GM18951 (cell line): ENCODE measurements at regions not wholly inside any gene's neighbourhood (a gene's known extent, or its start where the extent isn't known, plus 50 kb on each side); places are given as distances from the start of the nearest gene placed in this dataset.

Source experiments
- POLR2A ChIP-seq: IDR thresholded peaks from 4 replicates; pipeline ENCODE4 v1.6.1; 2011; ENCODE audit warnings: mild to moderate bottlenecking; ENCODE audit not compliant: insufficient read length, insufficient read depth; ENCODE audit errors: extremely low read depth
- in situ Hi-C: fragments of 300-500 bp; cut with MboI; formaldehyde crosslinking; loops from one replicate; pipeline ENCODE4 v1.12.0; 2022; ENCODE audit warnings: low sequenced_read_pairs, mixed read lengths, inconsistent platforms; ENCODE audit not compliant: unreplicated experiment

DNA sequence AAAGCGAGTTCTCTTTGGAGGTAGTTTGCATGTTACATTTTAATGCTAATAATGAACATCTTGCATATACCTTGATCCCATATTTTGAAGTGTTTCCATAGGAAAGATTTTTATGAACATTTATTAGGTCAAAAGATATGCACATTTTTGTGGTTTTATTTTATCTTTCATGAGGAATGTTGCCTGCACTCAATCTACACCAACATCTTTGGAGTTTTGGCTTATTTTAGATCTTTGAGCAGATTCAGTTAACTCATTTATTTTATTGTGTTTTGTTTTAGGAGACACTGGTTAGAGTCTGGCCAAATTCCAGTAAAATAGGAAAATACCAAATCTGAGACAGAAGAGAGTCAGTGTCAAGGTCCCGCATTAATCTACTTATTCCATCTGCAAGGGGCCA lies 540.9 kb downstream of the RNF144A start:
- no peak for TF ChIP-seq POLR2A
- in situ Hi-C loops: no loop called here

DNA sequence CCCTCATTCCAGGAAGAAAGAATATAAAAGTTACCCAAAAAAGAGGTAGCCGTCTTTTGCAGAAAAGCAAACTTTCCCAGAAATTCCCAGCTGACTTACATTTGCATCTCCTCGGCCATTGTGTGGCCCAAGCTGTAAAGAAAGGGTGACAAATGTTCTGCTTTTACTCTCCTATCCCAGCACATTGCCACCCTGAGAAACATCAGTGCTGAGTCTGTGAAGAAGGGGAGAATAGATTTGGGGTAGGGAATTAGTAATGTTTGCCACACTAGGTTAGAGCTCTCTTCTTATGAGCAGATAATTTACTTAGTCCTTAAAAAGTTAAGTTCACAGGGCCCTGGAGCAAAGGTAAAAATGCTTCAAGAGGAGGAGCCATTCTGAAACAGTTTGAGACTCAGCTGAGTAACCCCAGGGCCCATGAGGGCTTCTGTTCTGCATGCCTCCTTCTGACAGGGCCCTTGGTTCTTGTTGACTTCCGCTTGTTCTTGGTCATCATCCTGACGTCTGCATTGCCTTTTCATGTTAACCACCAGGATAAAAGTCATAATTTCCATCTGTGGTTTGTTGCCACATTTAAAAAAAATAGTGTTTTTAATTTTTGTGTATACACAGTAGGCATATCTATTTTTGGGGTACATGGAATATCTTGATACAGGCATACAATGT lies 550.7 kb downstream of the RNF144A start:
- in situ Hi-C loops: no loop called here
- TF ChIP-seq POLR2A: no peak

GRCh38 chr2:7468448-7468828 lies 551.2 kb downstream of the RNF144A start:
- no peak for TF ChIP-seq POLR2A
- in situ Hi-C loops: no loop called here

- no peak for TF ChIP-seq POLR2A
- in situ Hi-C loops: no loop called here
These were observed 551.7 kb downstream of the RNF144A start for GRCh38 chr2:7468955-7469354.

DNA sequence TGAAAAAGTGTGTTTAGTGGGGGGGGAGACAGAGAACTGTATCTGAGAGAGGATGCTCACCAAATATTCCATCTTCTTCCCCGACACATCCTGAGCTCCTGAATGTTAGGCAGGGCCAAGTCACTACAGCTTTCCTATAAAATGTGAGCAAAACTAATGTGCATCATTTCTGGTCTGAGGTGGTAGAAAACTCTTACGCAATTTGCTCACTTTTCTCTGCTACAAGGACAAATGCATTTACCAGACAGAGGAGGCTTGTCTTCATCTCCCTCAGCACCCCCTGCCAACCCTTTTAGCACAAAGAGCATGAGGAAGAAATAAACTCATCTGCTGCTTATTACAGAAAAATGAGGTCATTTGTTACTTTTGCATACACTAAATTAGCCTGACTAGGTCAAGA lies 554.0 kb downstream of the RNF144A start:
- in situ Hi-C loops: no loop called here
- no peak for TF ChIP-seq POLR2A

DNA sequence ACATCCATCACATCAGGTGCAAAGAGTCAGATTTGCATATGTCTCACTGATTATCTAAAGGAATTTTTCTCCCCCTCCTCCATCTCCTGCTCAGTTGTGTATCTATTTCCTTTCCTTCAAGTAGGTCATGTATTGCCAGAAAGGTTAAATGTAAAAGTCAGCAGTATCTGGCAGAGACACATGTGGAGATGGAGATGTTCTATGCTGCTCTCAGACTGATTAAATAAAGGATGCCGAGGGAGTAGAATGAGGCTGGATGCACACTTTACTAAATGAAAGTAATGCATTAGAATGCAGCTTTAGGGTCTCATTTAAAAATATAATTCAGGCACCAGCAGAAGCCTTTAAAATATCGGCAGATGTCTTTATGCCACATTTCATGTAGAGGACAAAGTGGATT lies 555.3 kb downstream of the RNF144A start:
- in situ Hi-C loops: no loop called here

DNA sequence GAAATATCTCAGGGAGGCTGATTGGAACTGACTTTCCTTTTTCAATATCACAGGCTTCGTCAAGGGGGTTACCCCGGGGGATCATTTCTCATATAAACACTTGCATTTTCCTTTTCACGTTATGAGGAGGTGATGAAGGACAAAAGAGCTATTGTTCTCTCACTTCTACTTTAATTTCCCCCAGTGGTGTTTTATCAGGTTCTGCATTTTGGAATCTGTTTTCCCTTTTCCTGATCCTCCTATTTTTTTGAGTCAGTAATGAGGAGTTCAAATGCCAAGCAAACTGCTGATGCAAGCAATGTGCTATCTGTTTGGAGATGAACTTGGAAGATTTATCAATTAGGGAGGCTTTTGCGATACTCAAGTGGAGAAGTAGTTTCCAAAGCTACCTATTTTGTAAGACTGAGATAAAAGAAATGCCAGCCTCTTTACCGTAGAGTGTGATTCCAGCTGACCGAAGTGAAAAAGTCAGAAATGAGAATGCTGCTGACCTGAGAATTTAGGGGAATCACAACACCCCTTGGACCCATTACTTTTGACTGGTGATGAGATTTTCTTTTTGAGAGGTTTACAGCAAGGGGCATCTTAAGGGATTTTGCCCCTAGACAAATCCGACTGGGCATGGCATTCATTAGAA lies 556.0 kb downstream of the RNF144A start:
- in situ Hi-C loops: no loop called here
- no peak for TF ChIP-seq POLR2A

More for the DNA sequence above, 555.3 kb downstream of the RNF144A start:
- TF ChIP-seq POLR2A: no peak

- in situ Hi-C loops: no loop called here
- no peak for TF ChIP-seq POLR2A
These were observed 559.2 kb downstream of the RNF144A start for GRCh38 chr2:7476371-7476770.

DNA sequence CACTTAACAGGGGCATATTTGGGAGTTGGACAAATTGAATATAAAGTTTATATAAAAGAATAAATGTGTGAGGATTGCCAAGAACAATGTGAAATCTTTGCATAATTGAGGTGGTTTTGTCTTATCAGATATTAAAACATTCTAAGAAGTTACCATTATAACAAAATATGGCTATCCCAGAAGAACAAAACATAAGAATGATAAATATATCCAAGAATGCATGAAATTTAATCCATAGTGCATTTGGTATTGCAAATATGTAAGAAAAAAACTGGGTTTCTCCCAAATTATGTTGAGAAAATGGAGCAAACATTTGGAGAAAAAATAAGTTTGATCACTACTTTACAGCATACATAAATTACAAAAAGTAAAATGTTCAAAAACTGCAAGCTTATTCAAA lies 562.4 kb downstream of the RNF144A start:
- TF ChIP-seq POLR2A: no peak
- in situ Hi-C loops: no loop called here

- TF ChIP-seq POLR2A: no peak
These were observed 563.2 kb downstream of the RNF144A start for GRCh38 chr2:7480431-7480830.

DNA sequence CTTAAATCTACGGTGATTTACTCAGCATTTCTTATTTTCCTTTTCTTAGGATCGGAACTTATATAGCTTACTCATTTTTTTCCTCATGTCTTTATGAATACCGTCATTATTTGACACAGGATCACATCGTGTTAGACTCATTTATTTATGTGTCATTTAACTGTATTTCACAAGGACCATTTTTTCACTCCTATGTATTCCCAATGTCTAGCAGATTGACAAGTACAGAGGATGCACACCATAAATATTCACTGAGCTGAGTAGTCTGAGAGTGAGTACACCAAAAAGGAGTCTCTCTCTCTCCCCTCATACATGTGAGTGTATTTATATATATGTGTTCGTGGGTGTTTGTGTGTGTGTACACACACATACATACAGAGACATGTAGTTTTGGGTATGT lies 573.5 kb downstream of the RNF144A start:
- no peak for TF ChIP-seq POLR2A
- in situ Hi-C loops: no loop called here

More at GRCh38 chr2:7480431-7480830, 563.2 kb downstream of the RNF144A start:
- in situ Hi-C loops: no loop called here

DNA sequence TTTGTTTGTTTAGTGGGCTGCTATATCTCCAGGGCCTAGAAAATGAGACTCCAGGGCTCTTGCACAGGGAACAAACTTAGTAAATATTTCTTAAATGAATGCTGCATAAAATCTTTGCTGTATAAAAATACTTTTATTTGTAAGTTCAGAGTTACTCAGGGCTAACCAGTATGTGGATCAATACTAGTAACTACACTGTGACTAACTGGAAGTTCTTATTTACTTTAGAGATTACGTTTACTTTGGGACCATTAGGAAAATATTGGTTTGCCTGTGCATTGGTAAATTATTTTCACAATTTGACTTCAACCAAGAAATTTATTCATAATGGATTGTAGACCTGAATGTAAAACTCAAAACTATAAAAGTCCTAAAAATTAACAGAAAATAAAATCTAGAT lies 575.5 kb downstream of the RNF144A start:
- no peak for TF ChIP-seq POLR2A
- in situ Hi-C loops: no loop called here

GRCh38 chr2:7497178-7497577 lies 580.0 kb downstream of the RNF144A start:
- in situ Hi-C loops: no loop called here
- TF ChIP-seq POLR2A: no peak

DNA sequence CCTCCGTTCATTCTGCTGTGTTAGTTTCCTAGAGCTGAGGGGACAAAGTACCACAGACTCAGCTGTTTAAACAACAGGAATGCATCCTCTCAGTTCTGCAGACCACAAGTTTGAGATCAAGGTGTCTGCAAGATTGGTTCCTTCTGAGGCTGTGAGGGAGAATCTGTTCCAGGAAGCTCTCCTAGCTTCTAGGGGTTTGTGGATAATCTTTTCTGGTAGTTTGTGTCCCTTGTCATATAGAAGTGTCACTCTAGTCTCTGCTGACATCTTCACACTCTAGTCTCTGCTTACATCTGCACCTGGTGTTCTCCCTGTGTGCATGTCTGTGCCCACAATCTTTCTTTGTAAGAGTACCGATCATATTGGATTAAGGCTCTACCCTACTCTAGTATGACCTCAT lies 581.8 kb downstream of the RNF144A start:
- in situ Hi-C loops: no loop called here
- no peak for TF ChIP-seq POLR2A
